ENCODE measurements at regions not wholly inside any gene's neighbourhood (a gene's known extent, or its start where the extent isn't known, plus 50 kb on each side); places are given as distances from the start of the nearest gene placed in this dataset.

- peaks cover 10% of the 10 kb centered on the region for H3K9me3 ChIP-seq (ENCODE audit: control insufficient read depth, low read depth, low read length)
- H3K27ac ChIP-seq (ENCODE audit: insufficient read length, low read depth, low read length), result no peak overlapping the region
- H3K4me2 ChIP-seq (ENCODE audit: insufficient read depth, insufficient read length, low read length), result no peak overlapping the region
- WGBS (ENCODE audit: extremely low coverage, insufficient read length, low lambda C conversion rate), result no CpG with 5 or more reads among the region's 5 CpGs
- no peak overlapping the region for H2BK5ac ChIP-seq (ENCODE audit: insufficient read length, low read length)
- Mint-ChIP-seq H3K9me3 (peaks cover 40 to 61% of the 10 kb centered on the region in 2 experiments), H3K27ac (no peak overlapping the region), H3K4me3 (no peak overlapping the region), H3K4me1 (peaks cover 8% of the 10 kb centered on the region in 2 experiments), H3K27me3 (ENCODE audit: low read depth) (no peaks in the 10 kb centered on the region), H3K36me3 (ENCODE audit: insufficient read depth in 1 of 3, low read depth in 3 of 3) (no peaks in the 10 kb centered on the region; a peak in 1 of 7 replicates)
- no peaks in the 10 kb centered on the region for H4K20me1 ChIP-seq (ENCODE audit: control insufficient read depth, insufficient read depth, insufficient read length)
- no peak overlapping the region for H3K56ac ChIP-seq (ENCODE audit: insufficient read length, low read depth, low read length)
- no peak overlapping the region for H3K14ac ChIP-seq (ENCODE audit: insufficient read depth, low read length)
- H3K18ac ChIP-seq (ENCODE audit: insufficient read length, low read depth, low read length), result no peak overlapping the region
- no peak overlapping the region for H3K4ac ChIP-seq (ENCODE audit: low read depth, low read length)
- no peak for DNase-seq
- no peak overlapping the region for H2AFZ ChIP-seq (ENCODE audit: low read length)
- no peak overlapping the region for H3K23ac ChIP-seq (ENCODE audit: insufficient read length, low read depth, low read length)
- H2BK15ac ChIP-seq (ENCODE audit: low read depth, low read length), result no peak overlapping the region
- H3K79me1 ChIP-seq (ENCODE audit: insufficient read depth, low read depth, low read length, poor library complexity, severe bottlenecking), result no peaks in the 10 kb centered on the region
- no peaks in the 10 kb centered on the region; the same call in 1 of the 2 replicates for H3K4me1 ChIP-seq (ENCODE audit: insufficient read depth, low read length)
- H4K91ac ChIP-seq (ENCODE audit: insufficient read length, low read depth, low read length), result no peak overlapping the region
- H4K5ac ChIP-seq (ENCODE audit: insufficient read length, low read depth, low read length), result no peak overlapping the region
- H3K23me2 ChIP-seq (ENCODE audit: insufficient read length, low read depth, low read length, poor library complexity, severe bottlenecking), result no peaks in the 10 kb centered on the region
- no peak for TF ChIP-seq CTCF (conservative IDR thresholded peaks at IDR 0.05)
- H2AK5ac ChIP-seq (ENCODE audit: insufficient read length, low read length), result no peak overlapping the region
- no peak overlapping the region for H2BK20ac ChIP-seq (ENCODE audit: low read depth, low read length, poor library complexity, severe bottlenecking)
- no peak overlapping the region for H3T11ph ChIP-seq (ENCODE audit: low read length)
- no peak overlapping the region for H3K9ac ChIP-seq (ENCODE audit: extremely low read depth, insufficient read length, low read length)
- H3K79me2 ChIP-seq (ENCODE audit: insufficient read depth, low read length), result no peaks in the 10 kb centered on the region
- H2BK12ac ChIP-seq (ENCODE audit: insufficient read length, low read depth, low read length), result no peak overlapping the region
- no peak overlapping the region for H4K8ac ChIP-seq (replicated peaks; ENCODE audit: insufficient read length, low read depth, low read length)
- no peak overlapping the region for H2BK120ac ChIP-seq (ENCODE audit: low read depth, low read length, poor library complexity, severe bottlenecking)
- H3K27me3 ChIP-seq (ENCODE audit: insufficient read depth, low read length), result no peaks in the 10 kb centered on the region; the same call in 1 of the 2 replicates
These were observed 62.2 kb upstream of the FRMPD4 start for GRCh38 chrX:12076046-12076445.

Data from H9 (cell line).